Activated T-cell treated with anti-CD3 and anti-CD28 coated beads, Interleukin-2, amount 50 U/mL, for 72 hours (primary cell): ENCODE measurements at regions not wholly inside any gene's neighbourhood (a gene's known extent, or its start where the extent isn't known, plus 50 kb on each side); places are given as distances from the start of the nearest gene placed in this dataset.

ENCODE experiments used
- ATAC-seq, 2 donors: fragments of 150-1000 bp; cut with Tn5 transposase; replicated peaks in 1 of 2; 2 replicates each; pipeline ENCODE4 v1.10.0; 2021; ENCODE audit warnings: moderate library complexity in 2 of 2, mild to moderate bottlenecking in 1 of 2
- DNase-seq, 2 donors: peaks; one replicate each; pipeline ENCODE4 v3.0.0; 2021 to 2022; ENCODE audit warnings: mixed read lengths in 1 of 2
- H3K27ac Mint-ChIP-seq: one replicate; pipeline ENCODE4 v1.8.0; 2022; ENCODE audit warnings: mild to moderate bottlenecking, moderate library complexity, mixed read lengths
- H3K27me3 Mint-ChIP-seq: one replicate; pipeline ENCODE4 v1.8.0; 2022; ENCODE audit warnings: low read depth, mixed read lengths
- H3K36me3 Mint-ChIP-seq, 2 donors: one replicate each; pipeline ENCODE4 v1.8.0; 2022; ENCODE audit warnings: mixed read lengths in 2 of 2, mild to moderate bottlenecking in 1 of 2; ENCODE audit not compliant: insufficient read depth in 2 of 2
- H3K4me1 Mint-ChIP-seq: one replicate; pipeline ENCODE4 v1.8.0; 2022; ENCODE audit warnings: low read depth, mixed read lengths
- H3K4me3 Mint-ChIP-seq, 2 donors: one replicate each; pipeline ENCODE4 v1.8.0; 2022; ENCODE audit warnings: mild to moderate bottlenecking in 2 of 2, mixed read lengths in 2 of 2, moderate library complexity in 2 of 2
- H3K9me3 Mint-ChIP-seq, 2 donors: one replicate each; pipeline ENCODE4 v1.8.0; 2022; ENCODE audit warnings: mixed read lengths in 2 of 2

GRCh38 chr15:94535298-94536048 is 304.1 kb downstream of the MCTP2 start:
- DNase-seq, result no peak
- Mint-ChIP-seq H3K4me1 (no peaks in the 10 kb centered on the region), H3K9me3 (no peaks in the 10 kb centered on the region), H3K27me3 (peaks cover 19% of the 10 kb centered on the region), H3K27ac (no peak overlapping the region), H3K36me3 (no peaks in the 10 kb centered on the region), H3K4me3 (no peak overlapping the region)
- no peak for ATAC-seq

- no peaks in the 10 kb centered on the region for H3K36me3 Mint-ChIP-seq
Observed at GRCh38 chr15:94536549-94536948, 305.2 kb downstream of the MCTP2 start.

GRCh38 chr15:94538280-94538679 is 306.9 kb downstream of the MCTP2 start:
- H3K27ac Mint-ChIP-seq, result no peak overlapping the region
- no peaks in the 10 kb centered on the region for H3K36me3 Mint-ChIP-seq
- DNase-seq (no peak), ATAC-seq (no peak)
- H3K27me3 Mint-ChIP-seq, result peaks cover 22% of the 10 kb centered on the region
- H3K9me3 Mint-ChIP-seq, result no peaks in the 10 kb centered on the region
- H3K4me3 Mint-ChIP-seq, result no peak overlapping the region
- H3K4me1 Mint-ChIP-seq, result no peaks in the 10 kb centered on the region

More at GRCh38 chr15:94536549-94536948, 305.2 kb downstream of the MCTP2 start:
- ATAC-seq (no peak), DNase-seq (no peak)
- H3K27me3 Mint-ChIP-seq, result peaks cover 16% of the 10 kb centered on the region
- no peaks in the 10 kb centered on the region for H3K4me1 Mint-ChIP-seq
- H3K9me3 Mint-ChIP-seq, result no peaks in the 10 kb centered on the region
- H3K4me3 Mint-ChIP-seq, result no peak overlapping the region
- H3K27ac Mint-ChIP-seq, result no peak overlapping the region

GRCh38 chr15:94542391-94542790 is 311.0 kb downstream of the MCTP2 start:
- Mint-ChIP-seq H3K9me3 (no peaks in the 10 kb centered on the region), H3K36me3 (no peaks in the 10 kb centered on the region), H3K27me3 (peaks cover 25% of the 10 kb centered on the region), H3K27ac (no peak overlapping the region), H3K4me3 (no peak overlapping the region), H3K4me1 (no peaks in the 10 kb centered on the region)
- DNase-seq, result no peak
- ATAC-seq, result no peak

GRCh38 chr15:94546808-94547207 is 315.4 kb downstream of the MCTP2 start:
- no peaks in the 10 kb centered on the region for H3K9me3 Mint-ChIP-seq
- DNase-seq, result no peak
- H3K36me3 Mint-ChIP-seq, result no peaks in the 10 kb centered on the region
- H3K27ac Mint-ChIP-seq, result no peak overlapping the region
- H3K4me1 Mint-ChIP-seq, result no peaks in the 10 kb centered on the region
- H3K27me3 Mint-ChIP-seq, result peaks cover 20% of the 10 kb centered on the region
- H3K4me3 Mint-ChIP-seq, result no peak overlapping the region
- ATAC-seq, result no peak

- Mint-ChIP-seq H3K36me3 (no peaks in the 10 kb centered on the region), H3K4me1 (no peaks in the 10 kb centered on the region), H3K27ac (no peak overlapping the region), H3K4me3 (no peak overlapping the region), H3K9me3 (no peaks in the 10 kb centered on the region), H3K27me3 (peaks cover 22% of the 10 kb centered on the region)
- ATAC-seq, result no peak
- DNase-seq, result no peak
Observed at GRCh38 chr15:94547711-94548110, 316.4 kb downstream of the MCTP2 start.

- no peaks in the 10 kb centered on the region for H3K9me3 Mint-ChIP-seq
- no peak overlapping the region for H3K27ac Mint-ChIP-seq
- no peaks in the 10 kb centered on the region for H3K4me1 Mint-ChIP-seq
- ATAC-seq (no peak), DNase-seq (no peak)
- no peaks in the 10 kb centered on the region for H3K36me3 Mint-ChIP-seq
- H3K4me3 Mint-ChIP-seq, result no peak overlapping the region
- peaks cover 15% of the 10 kb centered on the region for H3K27me3 Mint-ChIP-seq
Observed at GRCh38 chr15:94555841-94556519, 324.6 kb downstream of the MCTP2 start.

- peaks cover 0 to 2% of the 10 kb centered on the region in 2 donors for H3K36me3 Mint-ChIP-seq
- DNase-seq, result no peak
- H3K4me1 Mint-ChIP-seq, result no peaks in the 10 kb centered on the region
- no peak for ATAC-seq
- peaks cover 10% of the 10 kb centered on the region for H3K27me3 Mint-ChIP-seq
- H3K4me3 Mint-ChIP-seq, result no peak overlapping the region
- H3K9me3 Mint-ChIP-seq, result peaks cover 3% of the 10 kb centered on the region in 2 donors
- no peak overlapping the region for H3K27ac Mint-ChIP-seq
Observed at GRCh38 chr15:94561036-94561689, 329.8 kb downstream of the MCTP2 start.

- Mint-ChIP-seq H3K27me3 (peaks cover 10% of the 10 kb centered on the region), H3K4me1 (no peaks in the 10 kb centered on the region), H3K36me3 (peaks cover 0 to 2% of the 10 kb centered on the region in 2 donors), H3K27ac (no peak overlapping the region), H3K4me3 (no peak overlapping the region), H3K9me3 (peaks cover 3% of the 10 kb centered on the region in 2 donors)
- DNase-seq, result no peak
- ATAC-seq, result no peak
Observed at GRCh38 chr15:94563456-94563855, 332.1 kb downstream of the MCTP2 start.

- peak; percentile 46 to 62 for DNase-seq
- no peak overlapping the region for H3K27ac Mint-ChIP-seq
- H3K9me3 Mint-ChIP-seq, result no peaks in the 10 kb centered on the region
- no peak overlapping the region for H3K4me3 Mint-ChIP-seq
- peaks cover 74% of the 10 kb centered on the region for H3K27me3 Mint-ChIP-seq
- no peaks in the 10 kb centered on the region for H3K36me3 Mint-ChIP-seq
- H3K4me1 Mint-ChIP-seq, result no peaks in the 10 kb centered on the region
- ATAC-seq, result peak; percentile 56 to 57
Observed at GRCh38 chr15:94576889-94577533, 345.6 kb downstream of the MCTP2 start.

GRCh38 chr15:94579286-94579685 is 347.9 kb downstream of the MCTP2 start:
- Mint-ChIP-seq H3K9me3 (no peaks in the 10 kb centered on the region), H3K27ac (no peak overlapping the region), H3K4me1 (peaks cover 6% of the 10 kb centered on the region), H3K36me3 (no peaks in the 10 kb centered on the region), H3K27me3 (peaks cover 89% of the 10 kb centered on the region), H3K4me3 (no peak overlapping the region)
- no peak for DNase-seq
- ATAC-seq, result no peak

GRCh38 chr15:94580211-94580885 is 349.0 kb downstream of the MCTP2 start:
- DNase-seq (no peak), ATAC-seq (no peak)
- H3K4me3 Mint-ChIP-seq, result no peak overlapping the region
- H3K27ac Mint-ChIP-seq, result no peak overlapping the region
- peaks cover 17% of the 10 kb centered on the region for H3K4me1 Mint-ChIP-seq
- peaks cover 86% of the 10 kb centered on the region for H3K27me3 Mint-ChIP-seq
- H3K36me3 Mint-ChIP-seq, result no peaks in the 10 kb centered on the region
- no peaks in the 10 kb centered on the region for H3K9me3 Mint-ChIP-seq
